GM19452 (cell line): ENCODE measurements at regions not wholly inside any gene's neighbourhood (a gene's known extent, or its start where the extent isn't known, plus 50 kb on each side); places are given as distances from the start of the nearest gene placed in this dataset.
A peak's percentile ranks its signal among the peaks of the same experiment; 100 is the strongest.
"Not testable (repeated sequence)": the region's sequence is repeated elsewhere in the genome, so short reads cannot be mapped to it uniquely, and the experiment has no call there.

Source experiments
- ATAC-seq: cut with Tn5 transposase; IDR thresholded peaks from one replicate; pipeline ENCODE4 v1.9.1; 2021; ENCODE audit not compliant: unreplicated experiment

DNA sequence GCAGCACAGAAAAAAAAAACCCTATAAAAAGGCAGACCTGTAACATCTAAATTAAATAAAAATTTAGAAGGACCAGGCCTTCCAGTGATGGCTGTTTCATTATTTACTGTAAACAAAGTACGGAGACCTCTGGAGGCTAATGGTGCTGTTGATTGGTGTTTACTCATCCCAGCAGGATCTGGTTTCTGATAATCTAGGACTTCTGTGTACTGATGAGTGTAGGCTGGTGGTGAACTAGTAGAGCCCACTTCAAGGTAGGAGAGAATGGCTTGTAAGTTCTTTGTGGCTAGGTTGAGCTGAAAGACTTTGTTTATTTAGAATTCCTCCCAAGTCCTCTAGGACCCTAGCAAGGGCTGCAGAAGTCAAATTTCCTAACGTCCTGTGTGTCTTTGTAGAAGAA lies 398.1 kb upstream of the PITX2 start:
- no peak for ATAC-seq

DNA sequence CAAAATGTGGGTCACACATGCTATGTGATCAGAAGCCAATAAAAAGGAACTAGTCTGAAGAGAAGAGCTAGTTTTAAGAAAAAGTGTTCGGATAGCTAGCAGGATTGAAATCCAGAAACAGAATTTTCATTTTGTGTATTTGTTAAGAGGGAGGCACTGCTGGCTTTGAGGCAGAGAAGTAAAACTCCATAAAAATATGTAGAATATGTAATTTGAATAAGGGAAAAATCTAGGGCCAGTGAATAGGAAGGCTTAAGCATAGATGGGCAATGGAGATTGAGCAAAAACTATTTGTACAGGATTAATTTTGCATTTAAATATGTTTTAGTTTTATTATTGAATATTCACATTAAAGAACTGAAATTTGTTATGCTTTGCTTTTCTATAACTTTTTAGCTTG lies 399.9 kb upstream of the PITX2 start:
- ATAC-seq = no peak

DNA sequence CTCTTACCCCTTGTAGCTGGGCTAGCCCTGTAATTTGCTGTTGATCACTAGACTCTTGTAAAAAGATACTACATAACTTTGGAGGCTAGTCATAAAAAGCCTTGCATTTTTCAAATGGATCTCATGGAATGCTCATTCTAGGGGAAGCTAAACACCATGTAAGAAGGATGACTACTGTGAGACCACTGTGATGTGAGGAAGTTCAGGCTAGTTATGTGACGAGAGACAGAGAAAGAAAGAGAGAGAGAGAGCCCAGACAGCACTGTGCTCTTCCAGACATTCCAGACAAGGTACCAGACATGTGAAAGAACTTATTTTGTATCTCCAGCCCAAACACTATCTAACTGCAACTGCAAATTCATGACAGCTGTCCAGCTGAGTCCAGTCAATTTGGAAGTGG lies 404.6 kb upstream of the PITX2 start:
- no peak for ATAC-seq

DNA sequence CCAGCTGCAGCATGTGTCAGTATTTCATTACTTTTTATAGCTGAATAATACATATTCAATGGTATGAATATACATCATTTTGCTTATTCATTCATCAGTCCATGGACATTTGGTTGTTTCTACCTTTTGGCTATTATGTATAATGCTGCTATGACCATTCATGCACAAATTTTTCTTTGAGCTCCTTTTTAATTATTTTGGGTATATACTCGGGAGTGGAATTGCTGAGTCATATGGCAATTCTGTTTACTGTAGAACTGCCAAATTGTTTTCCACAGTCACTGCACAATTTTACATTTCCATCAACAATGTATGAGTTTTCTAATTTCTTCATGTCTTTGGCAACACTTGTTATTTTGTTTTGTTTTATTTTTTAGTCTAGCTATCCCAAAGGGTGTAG lies 405.9 kb upstream of the PITX2 start:
- no peak for ATAC-seq

DNA sequence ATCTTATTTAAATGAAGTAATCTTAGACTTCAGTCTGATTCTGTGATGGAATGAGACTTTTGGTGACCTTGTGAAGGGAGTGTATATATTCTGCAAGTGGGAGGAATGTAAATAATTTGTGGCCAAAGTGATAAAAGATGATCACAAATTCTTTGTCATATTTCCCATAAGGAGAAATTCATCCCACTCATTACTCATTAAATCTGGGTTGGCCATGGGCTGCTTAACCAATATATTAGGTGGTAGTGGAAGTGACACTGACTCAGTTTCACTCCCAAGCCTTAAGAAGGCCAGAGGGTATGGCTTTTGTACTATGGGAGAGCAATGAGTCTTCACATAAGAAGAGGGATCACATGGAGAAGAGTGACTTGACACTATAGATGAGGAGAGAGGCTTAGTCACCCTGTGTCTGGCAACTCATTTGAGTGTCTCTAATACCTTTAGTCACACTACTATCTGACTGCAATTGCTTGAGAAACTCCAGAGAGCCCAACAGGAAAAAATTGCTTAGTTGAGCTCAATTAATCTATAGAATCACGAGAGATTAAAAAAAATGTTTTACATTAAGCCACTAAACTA lies 408.2 kb upstream of the PITX2 start:
- no peak for ATAC-seq

DNA sequence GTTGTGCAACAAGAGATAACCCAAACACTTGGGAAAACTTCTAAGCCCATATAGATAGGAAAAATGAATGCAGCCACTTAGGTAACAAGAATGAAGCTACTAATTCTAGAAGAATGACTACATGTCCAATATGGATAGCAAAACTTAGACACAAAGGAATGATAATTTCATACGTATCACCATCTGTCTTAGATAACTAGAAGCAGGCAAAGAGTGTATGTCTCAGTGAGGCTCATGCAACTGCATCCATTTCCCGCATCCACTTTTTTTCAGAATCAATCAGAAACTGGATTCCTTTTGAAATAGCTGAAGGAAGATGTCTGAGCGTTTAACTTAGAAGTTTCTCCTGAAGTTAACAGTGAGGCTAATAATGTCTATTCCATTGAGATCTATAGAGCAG lies 408.7 kb upstream of the PITX2 start:
- ATAC-seq = no peak

DNA sequence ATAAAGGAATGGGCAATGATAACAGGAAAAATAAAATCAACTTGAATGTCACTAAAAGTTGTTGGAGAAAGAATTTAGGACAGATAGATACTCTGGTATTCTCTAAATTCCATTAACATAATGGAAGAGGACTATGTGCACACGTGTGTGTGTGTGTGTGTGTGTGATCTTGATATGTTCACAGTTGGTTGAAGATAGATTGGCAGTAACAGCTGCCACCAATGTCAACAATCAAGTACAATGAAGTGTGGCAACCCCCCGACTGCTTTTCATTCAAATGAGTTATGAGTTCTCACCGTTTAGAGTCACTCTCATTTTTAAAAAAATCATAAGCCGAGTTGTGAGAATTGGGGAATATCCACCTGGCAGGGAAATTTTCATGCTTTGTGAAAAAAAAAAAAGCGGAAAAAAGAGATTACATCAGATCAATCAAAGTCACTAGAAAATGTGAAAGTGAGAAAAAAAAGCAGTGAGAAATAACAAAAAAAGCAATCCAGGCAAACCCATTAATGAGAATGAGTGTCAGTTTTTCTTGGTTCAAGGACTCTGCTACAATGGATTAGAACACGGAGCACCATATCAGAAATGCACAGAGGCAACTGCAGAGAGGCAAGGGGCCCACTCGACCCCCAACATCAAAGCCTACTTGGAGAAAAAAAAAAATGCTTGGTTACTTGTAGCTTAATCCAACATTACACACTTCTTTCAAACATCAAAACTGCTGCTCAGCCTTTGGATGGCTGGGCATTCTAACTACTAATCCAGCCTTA lies 414.9 kb upstream of the PITX2 start:
- ATAC-seq = no peak

DNA sequence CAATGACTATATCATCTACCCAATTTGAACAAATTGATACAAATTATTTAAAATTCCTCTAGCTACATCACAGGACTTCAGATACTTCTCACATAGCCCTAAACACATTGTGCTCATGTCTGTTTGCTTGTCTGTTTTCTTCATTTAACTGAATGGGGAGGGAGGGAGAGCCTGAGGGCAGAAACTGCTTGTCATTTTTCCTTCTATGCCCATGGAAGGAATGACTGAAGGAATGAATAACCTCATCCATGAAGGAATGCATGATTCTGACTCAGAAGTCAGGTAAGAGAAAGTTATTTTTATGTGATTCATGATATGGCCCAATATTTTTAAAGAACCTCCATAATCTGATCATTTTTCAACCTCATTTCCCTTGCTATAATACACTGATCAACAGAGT lies 418.0 kb upstream of the PITX2 start:
- ATAC-seq = no peak

DNA sequence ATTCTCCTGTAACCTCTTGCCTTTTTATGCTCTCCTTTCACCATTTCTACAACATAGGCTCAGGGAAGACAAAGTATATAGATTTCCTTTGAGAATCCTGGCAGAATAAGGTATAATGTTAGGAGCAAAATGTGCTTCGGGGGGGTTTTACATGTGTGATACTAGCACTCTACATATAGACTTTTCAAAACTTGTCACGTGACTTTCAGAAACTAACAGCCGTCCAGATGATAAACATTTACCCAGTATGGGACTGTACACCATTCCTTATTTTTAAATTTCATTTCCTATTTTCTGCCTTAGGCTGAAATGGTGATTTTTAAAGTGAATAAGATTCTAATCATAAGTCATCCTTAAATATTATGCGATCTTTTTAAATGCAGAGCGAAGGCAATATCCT lies 420.4 kb upstream of the PITX2 start:
- ATAC-seq = no peak

DNA sequence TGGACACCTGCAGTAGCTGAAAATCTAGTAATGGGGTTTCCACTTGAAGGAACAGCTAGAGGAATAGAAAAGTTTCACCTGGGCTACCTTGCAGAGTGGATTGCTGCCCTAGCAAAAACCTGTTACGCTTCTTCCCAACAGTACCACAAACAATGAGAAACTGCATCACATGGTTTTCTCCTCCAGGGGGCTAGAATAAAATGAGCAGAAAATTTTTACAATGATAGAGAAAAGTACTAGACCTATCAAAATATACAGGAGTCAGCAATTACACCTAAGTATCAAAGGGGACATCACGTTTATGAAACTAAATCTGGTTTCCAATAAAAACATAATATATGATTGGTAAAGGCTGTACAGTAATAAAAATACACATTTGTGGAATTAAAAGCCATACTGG lies 423.1 kb upstream of the PITX2 start:
- ATAC-seq = no peak

DNA sequence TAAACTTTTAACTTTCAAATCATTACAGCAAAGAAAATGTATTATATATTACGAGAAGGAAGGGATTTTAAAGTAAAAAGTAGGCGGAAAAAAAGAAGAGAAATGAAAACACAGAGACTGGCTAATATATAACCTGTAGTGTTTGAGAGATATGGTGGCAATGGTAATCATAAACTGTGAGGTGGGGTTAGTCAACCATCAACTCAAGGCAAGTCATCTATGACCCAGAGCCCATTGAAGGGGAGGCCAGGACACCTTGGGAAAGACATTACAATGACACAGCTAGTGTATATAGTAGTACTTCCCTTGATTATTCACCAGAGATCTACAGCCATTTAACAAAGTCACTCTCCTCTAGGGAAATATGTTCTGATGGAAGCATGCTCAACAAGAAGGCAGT lies 423.9 kb upstream of the PITX2 start:
- peak; percentile 59 for ATAC-seq

DNA sequence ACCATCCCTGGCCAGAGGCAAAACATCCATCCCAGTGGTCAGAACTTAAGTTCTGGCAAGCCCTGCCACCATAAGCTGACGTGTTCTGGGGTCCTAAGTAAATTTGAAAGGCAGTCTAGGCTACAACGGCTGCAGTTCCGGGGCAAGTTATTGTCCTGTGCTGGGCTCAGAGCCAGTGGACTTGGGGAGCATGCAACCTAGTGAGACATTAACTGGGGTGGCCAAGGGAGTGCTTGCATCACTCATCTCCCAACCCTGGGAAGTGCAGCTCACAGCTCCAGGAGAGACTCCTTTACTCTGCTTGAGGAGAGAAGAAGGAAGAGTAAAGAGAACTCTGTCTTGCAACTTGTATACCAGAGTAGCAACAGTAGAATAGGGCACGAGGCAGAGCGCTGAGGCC lies 425.4 kb upstream of the PITX2 start:
- ATAC-seq = no peak

DNA sequence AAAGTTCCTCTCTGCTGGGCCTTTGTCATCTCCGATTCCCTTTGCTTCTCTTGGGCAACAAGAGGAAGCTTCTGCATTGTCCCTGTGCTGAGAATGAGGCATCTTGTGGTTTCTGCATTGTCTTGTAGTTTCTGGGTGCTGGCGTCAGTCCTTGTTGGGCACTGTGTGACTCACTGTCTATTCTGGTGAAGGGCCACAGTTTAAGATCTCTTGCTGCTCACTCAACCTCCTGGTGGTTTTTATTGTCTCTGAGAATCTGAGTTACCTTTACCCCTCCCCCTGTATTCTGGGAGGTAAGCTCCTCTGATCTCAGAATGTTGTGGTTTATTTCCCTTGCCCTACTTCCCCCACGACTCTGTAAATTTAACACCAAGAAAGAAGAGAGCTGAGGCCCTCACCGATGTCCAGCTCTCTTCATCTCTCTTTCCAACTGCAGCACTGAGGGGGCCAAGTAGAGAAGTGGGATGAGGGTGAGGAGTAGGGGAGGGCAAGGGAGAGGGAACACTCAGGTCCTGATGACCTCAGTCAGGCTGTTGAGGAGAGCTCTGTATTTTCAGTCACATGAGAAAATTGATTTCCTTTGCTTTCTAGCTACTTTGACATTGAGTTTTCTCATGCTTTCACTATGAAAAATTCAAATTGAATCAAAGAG lies 441.6 kb upstream of the PITX2 start:
- ATAC-seq = no peak

DNA sequence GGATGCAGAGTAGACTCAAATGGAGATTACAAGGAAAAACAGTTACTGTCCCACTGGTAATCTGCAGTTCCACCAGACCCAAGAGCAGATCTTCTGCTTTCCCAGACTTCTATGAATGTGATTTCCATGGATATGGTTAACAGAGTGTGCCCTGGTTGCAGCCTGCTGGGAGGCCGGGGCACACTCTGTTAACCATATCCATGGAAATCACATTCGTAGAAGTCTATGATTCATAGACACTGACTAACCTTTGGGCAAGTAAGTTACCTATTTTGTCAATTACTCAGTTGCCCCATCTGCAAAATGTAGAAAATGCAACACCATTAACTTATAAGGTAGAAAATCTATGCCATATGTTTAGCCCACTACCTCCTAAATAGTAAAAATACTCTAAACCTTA lies 443.1 kb upstream of the PITX2 start:
- no peak for ATAC-seq

DNA sequence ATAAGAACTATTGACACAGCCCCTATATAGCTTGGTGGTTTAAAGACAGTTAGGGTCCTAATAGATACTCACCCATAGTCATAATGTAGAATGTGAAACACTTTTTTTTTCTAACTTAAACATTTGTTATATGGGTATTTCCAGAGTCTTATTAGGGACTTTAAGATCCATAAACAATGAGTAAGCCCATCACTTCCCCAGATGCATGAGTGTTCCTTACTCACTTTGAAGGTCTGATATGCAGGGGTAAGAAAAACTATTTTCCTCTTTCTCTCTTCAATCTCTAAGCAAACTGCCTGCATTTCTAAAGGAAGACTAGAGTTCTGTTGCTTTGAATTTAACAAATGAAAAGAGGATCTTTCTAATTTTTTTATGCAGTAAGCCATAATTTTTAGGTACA lies 443.6 kb upstream of the PITX2 start:
- ATAC-seq = no peak

DNA sequence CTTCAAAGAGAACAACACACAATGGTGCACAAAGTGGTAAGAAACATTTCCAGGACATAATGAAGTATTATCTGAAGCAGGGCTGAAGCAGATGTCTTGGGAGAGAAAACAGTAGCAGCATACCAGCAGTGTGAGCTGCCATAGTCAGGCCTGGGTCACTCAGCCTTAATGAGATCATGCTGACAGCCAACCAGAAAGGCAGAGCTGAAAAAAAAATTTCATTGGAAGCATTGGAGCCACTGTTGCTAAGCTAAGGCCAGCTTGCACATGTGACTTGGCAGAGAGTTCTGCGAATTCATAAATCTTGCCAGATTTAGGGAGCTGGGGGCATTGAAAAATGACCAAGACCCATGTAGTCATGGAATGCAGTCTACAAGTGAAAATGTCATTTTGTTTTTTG lies 444.0 kb upstream of the PITX2 start:
- ATAC-seq = no peak

DNA sequence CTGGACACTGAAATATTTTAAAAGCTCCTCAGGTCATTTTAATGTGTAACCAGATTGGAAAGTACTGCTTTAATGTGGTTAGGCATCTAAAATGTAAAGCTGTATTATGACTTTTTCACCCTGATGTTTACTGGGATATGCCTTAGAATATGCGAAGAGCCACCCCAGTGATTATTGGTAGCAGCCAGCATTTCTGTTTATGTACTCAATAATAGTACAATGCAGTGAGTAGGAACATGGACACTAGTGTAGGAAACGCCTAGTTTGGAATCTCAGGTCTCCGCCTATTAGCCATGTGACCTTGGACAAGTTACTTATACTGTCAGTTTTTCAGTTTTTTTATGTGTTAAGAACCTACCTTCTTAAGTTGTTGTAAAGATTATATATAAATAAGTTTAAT lies 446.0 kb upstream of the PITX2 start:
- ATAC-seq = no peak

DNA sequence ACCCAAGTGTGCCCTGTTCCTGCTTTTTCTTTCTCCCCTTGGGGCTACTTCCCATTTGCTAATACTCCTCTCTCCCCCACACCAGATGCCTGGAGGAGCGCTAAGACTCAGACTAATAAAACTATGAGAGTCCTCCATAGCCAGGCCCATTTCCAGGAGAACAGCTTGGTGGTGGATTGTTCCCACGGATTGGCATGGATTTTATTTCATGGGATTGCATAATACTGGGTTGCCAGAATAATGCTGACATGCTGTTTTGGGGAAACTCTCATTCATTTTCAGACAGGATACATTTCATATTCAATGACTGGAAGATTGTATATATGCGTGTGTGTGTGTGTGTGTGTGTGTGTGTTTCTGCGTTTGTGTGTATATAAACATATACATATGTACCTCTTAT lies 447.5 kb upstream of the PITX2 start:
- no peak for ATAC-seq

DNA sequence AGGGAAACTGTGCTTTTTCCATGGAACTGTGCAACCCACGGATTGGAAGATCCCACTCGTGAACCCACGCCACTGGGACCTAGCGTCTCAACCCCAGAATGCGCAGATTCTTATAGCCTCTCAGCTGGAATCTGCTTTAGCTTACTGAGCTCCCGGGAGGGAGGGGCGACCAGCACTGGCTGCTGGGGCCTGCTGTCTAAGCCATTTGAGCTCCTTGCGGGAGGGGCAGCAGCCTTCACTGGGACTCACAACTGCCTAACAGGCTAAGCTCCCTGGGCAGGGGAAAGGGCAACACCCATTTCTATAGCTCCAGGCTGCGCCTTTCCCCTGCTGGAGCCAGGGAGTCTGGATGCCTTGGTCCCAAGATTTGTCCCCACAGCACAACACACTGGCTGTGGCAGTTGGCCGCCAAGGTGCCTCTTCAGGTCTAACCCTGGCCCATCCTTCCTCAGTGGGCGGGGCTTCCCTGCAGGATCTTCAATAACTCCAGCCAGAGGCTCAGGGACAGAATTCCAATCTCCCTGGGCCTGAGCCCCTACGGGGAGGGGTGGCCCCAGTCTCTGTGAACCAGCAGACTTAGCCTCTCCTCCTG lies 451.7 kb upstream of the PITX2 start:
- no peak for ATAC-seq

DNA sequence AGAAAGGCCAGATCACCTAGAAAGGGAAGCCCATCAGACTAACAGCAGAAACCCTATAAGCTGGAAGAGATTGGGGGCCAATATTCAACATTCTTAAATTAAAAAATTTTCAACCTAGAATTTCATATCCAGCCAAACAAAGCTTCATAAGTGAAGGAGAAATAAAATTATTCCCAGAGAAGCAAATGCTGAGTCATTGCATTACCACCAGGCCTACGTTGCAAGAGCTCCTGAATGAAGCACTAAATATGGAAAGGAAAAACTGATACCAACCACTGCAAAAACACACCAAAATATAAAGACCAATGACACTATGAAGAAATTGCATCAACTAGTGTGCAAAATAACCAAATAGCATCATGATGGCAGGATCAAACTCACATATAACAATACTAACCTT lies 453.4 kb upstream of the PITX2 start:
- ATAC-seq = not testable (repeated sequence)

DNA sequence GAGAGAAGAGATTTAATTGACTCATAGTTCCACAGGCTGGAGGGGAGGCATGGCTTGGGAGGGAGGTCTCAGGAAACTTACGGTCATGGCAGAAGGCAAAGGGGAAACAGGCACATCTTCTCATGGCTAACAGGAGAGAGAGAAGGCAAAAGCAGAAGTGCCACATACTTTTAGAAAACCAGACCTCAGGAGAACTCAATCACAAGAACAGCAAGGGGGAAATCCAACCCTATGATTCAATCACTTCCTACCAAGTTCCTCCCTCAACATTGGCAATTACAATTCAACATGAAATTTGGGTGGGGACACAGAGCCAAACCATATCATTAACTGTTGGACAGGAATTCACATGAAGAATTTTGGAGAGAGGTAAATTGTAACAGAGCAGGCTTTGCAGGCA lies 485.3 kb upstream of the PITX2 start:
- no peak for ATAC-seq

DNA sequence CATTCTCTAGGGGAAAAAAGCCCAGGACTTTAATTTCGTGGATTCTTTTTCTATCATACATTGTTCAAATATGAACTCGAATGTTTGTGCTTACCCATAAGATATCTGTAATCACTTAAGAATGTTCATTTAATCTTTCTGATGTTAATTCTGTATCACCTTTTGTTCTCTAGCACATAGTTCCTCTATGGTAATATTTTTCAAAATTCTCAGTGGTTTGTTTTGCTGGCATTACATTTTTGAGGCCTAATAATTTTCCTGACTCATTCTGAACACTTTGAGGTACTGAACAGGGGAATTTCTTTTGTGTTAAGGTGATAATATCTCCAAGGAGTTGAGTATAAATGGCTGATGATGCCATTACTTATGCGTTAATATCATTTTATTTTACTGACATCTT lies 490.7 kb upstream of the PITX2 start:
- no peak for ATAC-seq
